WTC11 (cell line): ENCODE measurements at regions not wholly inside any gene's neighbourhood (a gene's known extent, or its start where the extent isn't known, plus 50 kb on each side); places are given as distances from the start of the nearest gene placed in this dataset.

ENCODE experiments used
- ATAC-seq: fragments of 200-7000 bp; cut with Tn5 transposase; 2 replicates; pipeline ENCODE4 v1.10.0; 2021; ENCODE audit warnings: mild to moderate bottlenecking, moderate library complexity
- CTCF ChIA-PET: fragments of 300-600 bp; sonication (Branson Sonifier 250); formaldehyde crosslinking; loops from one replicate; lab custom pipeline; 2021; ENCODE audit warnings: antibody characterized with exemption; lab: Charles Lee
- POLR2A ChIA-PET: fragments of 350-600 bp; sonication (Branson Sonifier 250); formaldehyde crosslinking; loops from one replicate; lab custom pipeline; 2021; ENCODE audit warnings: antibody characterized with exemption; lab: Charles Lee
- DNase-seq: peaks from one replicate; pipeline ENCODE4 v3.0.0; 2021; ENCODE audit warnings: low spot score
- H3K27ac Mint-ChIP-seq: 2 replicates; pipeline ENCODE4 v1.8.0; 2021; ENCODE audit warnings: mixed read lengths
- H3K27me3 Mint-ChIP-seq: 2 replicates; pipeline ENCODE4 v1.8.0; 2021; ENCODE audit warnings: low read depth, mild to moderate bottlenecking, moderate library complexity, mixed read lengths
- H3K36me3 Mint-ChIP-seq: 2 replicates; pipeline ENCODE4 v1.8.0; 2021; ENCODE audit warnings: mixed read lengths
- H3K4me1 Mint-ChIP-seq: 2 replicates; pipeline ENCODE4 v1.8.0; 2022; ENCODE audit warnings: mixed read lengths
- H3K4me3 Mint-ChIP-seq: 2 replicates; pipeline ENCODE4 v1.8.0; 2021; ENCODE audit warnings: mild to moderate bottlenecking, moderate library complexity, mixed read lengths
- H3K9me3 Mint-ChIP-seq: 2 replicates; pipeline ENCODE4 v1.8.0; 2021; ENCODE audit warnings: mixed read lengths
- CBFB ChIP-seq: sonication (generic); formaldehyde crosslinking; IDR thresholded peaks from 2 replicates; pipeline ENCODE4 v1.8.1; 2022; ENCODE audit warnings: mild to moderate bottlenecking, low read depth, missing genetic modification reagents
- ELF4 ChIP-seq: sonication (generic); formaldehyde crosslinking; IDR thresholded peaks from 2 replicates; pipeline ENCODE4 v1.8.1; 2022; ENCODE audit warnings: low read depth, mild to moderate bottlenecking, moderate library complexity, missing genetic modification reagents
- EMX1 ChIP-seq: fragments of 250-450 bp; sonication (Bioruptor Pico); IDR thresholded peaks from 2 replicates; pipeline ENCODE4 v1.8.0; 2021; ENCODE audit warnings: mild to moderate bottlenecking
- FOXK1 ChIP-seq: sonication (generic); formaldehyde crosslinking; IDR thresholded peaks from 2 replicates; pipeline ENCODE4 v1.8.0; 2022; ENCODE audit warnings: mild to moderate bottlenecking, moderate library complexity, missing genetic modification reagents
- FOXP1 ChIP-seq: sonication (generic); formaldehyde crosslinking; IDR thresholded peaks from 2 replicates; pipeline ENCODE4 v1.8.0; 2022; ENCODE audit warnings: missing genetic modification reagents, mild to moderate bottlenecking, moderate library complexity, borderline replicate concordance
- MXD4 ChIP-seq: fragments of 250-450 bp; sonication (Bioruptor Pico); IDR thresholded peaks from 2 replicates; pipeline ENCODE4 v1.8.0; 2021; ENCODE audit warnings: mild to moderate bottlenecking, moderate library complexity, borderline replicate concordance
- MYBL2 ChIP-seq: sonication (generic); formaldehyde crosslinking; IDR thresholded peaks from 2 replicates; pipeline ENCODE4 v1.8.1; 2023; ENCODE audit warnings: mild to moderate bottlenecking, moderate library complexity, missing genetic modification reagents
- NFATC4 ChIP-seq: fragments of 250-450 bp; sonication (Bioruptor Pico); IDR thresholded peaks from 2 replicates; pipeline ENCODE4 v1.9.0; 2021; ENCODE audit warnings: mild to moderate bottlenecking
- NR2C2 ChIP-seq: sonication (generic); formaldehyde crosslinking; IDR thresholded peaks from 2 replicates; pipeline ENCODE4 v1.8.0; 2022; ENCODE audit warnings: mild to moderate bottlenecking, missing genetic modification reagents
- SOX15 ChIP-seq: fragments of 250-450 bp; sonication (Bioruptor Pico); IDR thresholded peaks from 2 replicates; pipeline ENCODE4 v1.9.0; 2021; ENCODE audit warnings: mild to moderate bottlenecking
- TCF7 ChIP-seq: sonication (generic); formaldehyde crosslinking; IDR thresholded peaks from 2 replicates; pipeline ENCODE4 v1.8.0; 2022; ENCODE audit warnings: mild to moderate bottlenecking, low read depth, missing genetic modification reagents, moderate library complexity
- TP53 ChIP-seq: sonication (generic); formaldehyde crosslinking; IDR thresholded peaks from 2 replicates; pipeline ENCODE4 v1.8.1; 2023; ENCODE audit warnings: mild to moderate bottlenecking, missing genetic modification reagents
- ZBTB21 ChIP-seq: sonication (generic); formaldehyde crosslinking; IDR thresholded peaks from 2 replicates; pipeline ENCODE4 v1.8.1; 2023; ENCODE audit warnings: mild to moderate bottlenecking, missing genetic modification reagents, borderline replicate concordance
- ZNF263 ChIP-seq: sonication (generic); formaldehyde crosslinking; IDR thresholded peaks from 2 replicates; pipeline ENCODE4 v1.8.1; 2022; ENCODE audit warnings: low read depth, mild to moderate bottlenecking, moderate library complexity, missing genetic modification reagents
- TF ChIP-seq, protein P1 (sequence below): sonication (generic); formaldehyde crosslinking; IDR thresholded peaks from 2 replicates; pipeline ENCODE4 v1.8.0; 2022; ENCODE audit warnings: mild to moderate bottlenecking, missing genetic modification reagents
- TF ChIP-seq, protein P2 (sequence below): sonication (generic); formaldehyde crosslinking; IDR thresholded peaks from 2 replicates; pipeline ENCODE4 v1.8.1; 2023; ENCODE audit warnings: mild to moderate bottlenecking, missing genetic modification reagents, borderline replicate concordance
- TF ChIP-seq, protein P3 (sequence below): sonication (generic); formaldehyde crosslinking; IDR thresholded peaks from 2 replicates; pipeline ENCODE4 v1.8.0; 2022; ENCODE audit warnings: mild to moderate bottlenecking, missing genetic modification reagents
- TF ChIP-seq, protein P4 (sequence below): sonication (generic); formaldehyde crosslinking; IDR thresholded peaks from 2 replicates; pipeline ENCODE4 v1.8.1; 2023; ENCODE audit warnings: mild to moderate bottlenecking, missing genetic modification reagents
- TF ChIP-seq, protein P5 (sequence below): fragments of 250-450 bp; sonication (Bioruptor Pico); IDR thresholded peaks from 2 replicates; pipeline ENCODE4 v1.9.0; 2021; ENCODE audit warnings: mild to moderate bottlenecking, borderline replicate concordance
- TF ChIP-seq, protein P6 (sequence below): sonication (generic); formaldehyde crosslinking; IDR thresholded peaks from 2 replicates; pipeline ENCODE4 v1.8.1; 2023; ENCODE audit warnings: mild to moderate bottlenecking, missing genetic modification reagents

DNA sequence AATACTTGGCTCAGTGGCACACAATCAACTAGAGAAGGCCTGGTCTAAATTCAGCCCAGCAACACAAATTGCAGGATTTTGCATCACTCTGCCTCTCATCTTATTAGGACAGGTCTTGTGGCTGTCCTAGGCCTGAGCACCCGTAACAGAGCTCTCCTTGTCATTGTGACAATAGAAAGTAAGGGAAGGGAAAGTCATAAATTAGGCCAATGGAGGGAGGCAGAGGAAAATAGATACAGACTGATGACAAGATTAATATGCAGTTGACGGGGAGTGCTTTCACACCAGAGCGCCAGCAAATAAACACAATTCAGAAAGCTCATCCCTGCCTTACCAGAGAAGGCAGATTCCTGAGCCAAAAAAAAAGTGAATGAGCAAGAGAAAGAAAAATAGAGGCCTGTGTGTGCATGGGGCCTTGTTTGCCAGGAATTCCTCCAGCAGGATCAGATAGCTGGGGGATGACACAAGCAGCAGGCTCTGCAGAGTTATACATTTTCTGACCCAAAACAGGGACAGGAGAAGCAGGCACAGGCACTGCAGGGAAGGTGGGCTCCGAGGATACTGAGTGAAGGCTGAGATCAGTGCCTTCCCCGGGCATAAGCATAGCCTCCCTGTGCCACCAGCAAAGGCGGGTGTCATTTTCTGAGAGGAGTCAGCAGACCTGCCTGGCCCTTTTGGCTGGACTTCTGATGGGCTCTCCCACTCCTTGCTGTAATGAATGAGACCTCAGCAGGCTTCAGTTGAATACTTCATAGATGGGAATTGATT lies 110.0 kb upstream of the SPAG17 start:
- H3K9me3 Mint-ChIP-seq = no peaks in the 10 kb centered on the region
- no peaks in the 10 kb centered on the region for H3K36me3 Mint-ChIP-seq
- no peak for ATAC-seq
- no peak for DNase-seq
- H3K4me1 Mint-ChIP-seq = peaks cover 12% of the 10 kb centered on the region
- TF ChIP-seq MXD4 (no peak), SOX15 (CRISPR knock-in tag) (no peak), MYBL2 (no peak), CBFB (CRISPR knock-in tag) (no peak), ZBTB21 (no peak), FOXK1 (CRISPR knock-in tag) (no peak), FOXP1 (CRISPR knock-in tag) (no peak), NR2C2 (CRISPR knock-in tag) (no peak), ZNF263 (CRISPR knock-in tag) (no peak), NFATC4 (CRISPR knock-in tag) (no peak), EMX1 (CRISPR knock-in tag) (no peak), TCF7 (no peak), ELF4 (no peak), TP53 (CRISPR knock-in tag) (no peak)
- TF ChIP-seq, protein P1, sequence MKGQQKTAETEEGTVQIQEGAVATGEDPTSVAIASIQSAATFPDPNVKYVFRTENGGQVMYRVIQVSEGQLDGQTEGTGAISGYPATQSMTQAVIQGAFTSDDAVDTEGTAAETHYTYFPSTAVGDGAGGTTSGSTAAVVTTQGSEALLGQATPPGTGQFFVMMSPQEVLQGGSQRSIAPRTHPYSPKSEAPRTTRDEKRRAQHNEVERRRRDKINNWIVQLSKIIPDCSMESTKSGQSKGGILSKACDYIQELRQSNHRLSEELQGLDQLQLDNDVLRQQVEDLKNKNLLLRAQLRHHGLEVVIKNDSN (CRISPR knock-in tag) = no peak
- TF ChIP-seq, protein P2, sequence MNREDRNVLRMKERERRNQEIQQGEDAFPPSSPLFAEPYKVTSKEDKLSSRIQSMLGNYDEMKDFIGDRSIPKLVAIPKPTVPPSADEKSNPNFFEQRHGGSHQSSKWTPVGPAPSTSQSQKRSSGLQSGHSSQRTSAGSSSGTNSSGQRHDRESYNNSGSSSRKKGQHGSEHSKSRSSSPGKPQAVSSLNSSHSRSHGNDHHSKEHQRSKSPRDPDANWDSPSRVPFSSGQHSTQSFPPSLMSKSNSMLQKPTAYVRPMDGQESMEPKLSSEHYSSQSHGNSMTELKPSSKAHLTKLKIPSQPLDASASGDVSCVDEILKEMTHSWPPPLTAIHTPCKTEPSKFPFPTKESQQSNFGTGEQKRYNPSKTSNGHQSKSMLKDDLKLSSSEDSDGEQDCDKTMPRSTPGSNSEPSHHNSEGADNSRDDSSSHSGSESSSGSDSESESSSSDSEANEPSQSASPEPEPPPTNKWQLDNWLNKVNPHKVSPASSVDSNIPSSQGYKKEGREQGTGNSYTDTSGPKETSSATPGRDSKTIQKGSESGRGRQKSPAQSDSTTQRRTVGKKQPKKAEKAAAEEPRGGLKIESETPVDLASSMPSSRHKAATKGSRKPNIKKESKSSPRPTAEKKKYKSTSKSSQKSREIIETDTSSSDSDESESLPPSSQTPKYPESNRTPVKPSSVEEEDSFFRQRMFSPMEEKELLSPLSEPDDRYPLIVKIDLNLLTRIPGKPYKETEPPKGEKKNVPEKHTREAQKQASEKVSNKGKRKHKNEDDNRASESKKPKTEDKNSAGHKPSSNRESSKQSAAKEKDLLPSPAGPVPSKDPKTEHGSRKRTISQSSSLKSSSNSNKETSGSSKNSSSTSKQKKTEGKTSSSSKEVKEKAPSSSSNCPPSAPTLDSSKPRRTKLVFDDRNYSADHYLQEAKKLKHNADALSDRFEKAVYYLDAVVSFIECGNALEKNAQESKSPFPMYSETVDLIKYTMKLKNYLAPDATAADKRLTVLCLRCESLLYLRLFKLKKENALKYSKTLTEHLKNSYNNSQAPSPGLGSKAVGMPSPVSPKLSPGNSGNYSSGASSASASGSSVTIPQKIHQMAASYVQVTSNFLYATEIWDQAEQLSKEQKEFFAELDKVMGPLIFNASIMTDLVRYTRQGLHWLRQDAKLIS (CRISPR knock-in tag) = no peak
- TF ChIP-seq, protein P3, sequence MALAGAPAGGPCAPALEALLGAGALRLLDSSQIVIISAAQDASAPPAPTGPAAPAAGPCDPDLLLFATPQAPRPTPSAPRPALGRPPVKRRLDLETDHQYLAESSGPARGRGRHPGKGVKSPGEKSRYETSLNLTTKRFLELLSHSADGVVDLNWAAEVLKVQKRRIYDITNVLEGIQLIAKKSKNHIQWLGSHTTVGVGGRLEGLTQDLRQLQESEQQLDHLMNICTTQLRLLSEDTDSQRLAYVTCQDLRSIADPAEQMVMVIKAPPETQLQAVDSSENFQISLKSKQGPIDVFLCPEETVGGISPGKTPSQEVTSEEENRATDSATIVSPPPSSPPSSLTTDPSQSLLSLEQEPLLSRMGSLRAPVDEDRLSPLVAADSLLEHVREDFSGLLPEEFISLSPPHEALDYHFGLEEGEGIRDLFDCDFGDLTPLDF (CRISPR knock-in tag) = no peak
- TF ChIP-seq, protein P4, sequence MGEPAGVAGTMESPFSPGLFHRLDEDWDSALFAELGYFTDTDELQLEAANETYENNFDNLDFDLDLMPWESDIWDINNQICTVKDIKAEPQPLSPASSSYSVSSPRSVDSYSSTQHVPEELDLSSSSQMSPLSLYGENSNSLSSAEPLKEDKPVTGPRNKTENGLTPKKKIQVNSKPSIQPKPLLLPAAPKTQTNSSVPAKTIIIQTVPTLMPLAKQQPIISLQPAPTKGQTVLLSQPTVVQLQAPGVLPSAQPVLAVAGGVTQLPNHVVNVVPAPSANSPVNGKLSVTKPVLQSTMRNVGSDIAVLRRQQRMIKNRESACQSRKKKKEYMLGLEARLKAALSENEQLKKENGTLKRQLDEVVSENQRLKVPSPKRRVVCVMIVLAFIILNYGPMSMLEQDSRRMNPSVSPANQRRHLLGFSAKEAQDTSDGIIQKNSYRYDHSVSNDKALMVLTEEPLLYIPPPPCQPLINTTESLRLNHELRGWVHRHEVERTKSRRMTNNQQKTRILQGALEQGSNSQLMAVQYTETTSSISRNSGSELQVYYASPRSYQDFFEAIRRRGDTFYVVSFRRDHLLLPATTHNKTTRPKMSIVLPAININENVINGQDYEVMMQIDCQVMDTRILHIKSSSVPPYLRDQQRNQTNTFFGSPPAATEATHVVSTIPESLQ (CRISPR knock-in tag) = no peak
- TF ChIP-seq, protein P5, sequence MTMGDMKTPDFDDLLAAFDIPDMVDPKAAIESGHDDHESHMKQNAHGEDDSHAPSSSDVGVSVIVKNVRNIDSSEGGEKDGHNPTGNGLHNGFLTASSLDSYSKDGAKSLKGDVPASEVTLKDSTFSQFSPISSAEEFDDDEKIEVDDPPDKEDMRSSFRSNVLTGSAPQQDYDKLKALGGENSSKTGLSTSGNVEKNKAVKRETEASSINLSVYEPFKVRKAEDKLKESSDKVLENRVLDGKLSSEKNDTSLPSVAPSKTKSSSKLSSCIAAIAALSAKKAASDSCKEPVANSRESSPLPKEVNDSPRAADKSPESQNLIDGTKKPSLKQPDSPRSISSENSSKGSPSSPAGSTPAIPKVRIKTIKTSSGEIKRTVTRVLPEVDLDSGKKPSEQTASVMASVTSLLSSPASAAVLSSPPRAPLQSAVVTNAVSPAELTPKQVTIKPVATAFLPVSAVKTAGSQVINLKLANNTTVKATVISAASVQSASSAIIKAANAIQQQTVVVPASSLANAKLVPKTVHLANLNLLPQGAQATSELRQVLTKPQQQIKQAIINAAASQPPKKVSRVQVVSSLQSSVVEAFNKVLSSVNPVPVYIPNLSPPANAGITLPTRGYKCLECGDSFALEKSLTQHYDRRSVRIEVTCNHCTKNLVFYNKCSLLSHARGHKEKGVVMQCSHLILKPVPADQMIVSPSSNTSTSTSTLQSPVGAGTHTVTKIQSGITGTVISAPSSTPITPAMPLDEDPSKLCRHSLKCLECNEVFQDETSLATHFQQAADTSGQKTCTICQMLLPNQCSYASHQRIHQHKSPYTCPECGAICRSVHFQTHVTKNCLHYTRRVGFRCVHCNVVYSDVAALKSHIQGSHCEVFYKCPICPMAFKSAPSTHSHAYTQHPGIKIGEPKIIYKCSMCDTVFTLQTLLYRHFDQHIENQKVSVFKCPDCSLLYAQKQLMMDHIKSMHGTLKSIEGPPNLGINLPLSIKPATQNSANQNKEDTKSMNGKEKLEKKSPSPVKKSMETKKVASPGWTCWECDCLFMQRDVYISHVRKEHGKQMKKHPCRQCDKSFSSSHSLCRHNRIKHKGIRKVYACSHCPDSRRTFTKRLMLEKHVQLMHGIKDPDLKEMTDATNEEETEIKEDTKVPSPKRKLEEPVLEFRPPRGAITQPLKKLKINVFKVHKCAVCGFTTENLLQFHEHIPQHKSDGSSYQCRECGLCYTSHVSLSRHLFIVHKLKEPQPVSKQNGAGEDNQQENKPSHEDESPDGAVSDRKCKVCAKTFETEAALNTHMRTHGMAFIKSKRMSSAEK = no peak
- TF ChIP-seq, protein P6, sequence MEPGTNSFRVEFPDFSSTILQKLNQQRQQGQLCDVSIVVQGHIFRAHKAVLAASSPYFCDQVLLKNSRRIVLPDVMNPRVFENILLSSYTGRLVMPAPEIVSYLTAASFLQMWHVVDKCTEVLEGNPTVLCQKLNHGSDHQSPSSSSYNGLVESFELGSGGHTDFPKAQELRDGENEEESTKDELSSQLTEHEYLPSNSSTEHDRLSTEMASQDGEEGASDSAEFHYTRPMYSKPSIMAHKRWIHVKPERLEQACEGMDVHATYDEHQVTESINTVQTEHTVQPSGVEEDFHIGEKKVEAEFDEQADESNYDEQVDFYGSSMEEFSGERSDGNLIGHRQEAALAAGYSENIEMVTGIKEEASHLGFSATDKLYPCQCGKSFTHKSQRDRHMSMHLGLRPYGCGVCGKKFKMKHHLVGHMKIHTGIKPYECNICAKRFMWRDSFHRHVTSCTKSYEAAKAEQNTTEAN (CRISPR knock-in tag) = no peak
- TF ChIP-seq, all 79 proteins: peak for 0
- Mint-ChIP-seq H3K27me3 (no peaks in the 10 kb centered on the region), H3K27ac (no peak overlapping the region), H3K4me3 (no peak overlapping the region)
- ChIA-PET POLR2A (no interaction called here), CTCF (no interaction called here)
